ENCODE measurements at regions not wholly inside any gene's neighbourhood (a gene's known extent, or its start where the extent isn't known, plus 50 kb on each side); places are given as distances from the start of the nearest gene placed in this dataset.

DNA sequence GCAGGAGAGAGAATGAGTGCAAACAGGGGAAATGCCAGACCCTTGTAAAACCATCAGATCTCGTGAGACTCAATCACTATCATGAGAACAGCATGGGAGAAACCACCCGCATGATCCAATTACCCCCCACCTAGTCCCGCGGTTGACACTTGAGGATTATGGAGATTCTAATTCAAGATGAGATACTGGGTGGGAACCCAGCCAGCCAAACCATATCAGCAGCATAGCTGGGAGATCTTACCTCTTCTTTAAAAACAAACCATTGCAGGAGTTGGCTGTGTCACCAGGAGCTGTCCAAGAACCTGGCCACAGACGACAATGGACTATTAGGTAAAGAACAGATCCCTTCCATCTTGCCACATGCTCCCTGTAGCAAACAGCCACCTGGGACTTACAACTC, 422.7 kb downstream of the MATN1 start:
- TF ChIP-seq, protein P1, sequence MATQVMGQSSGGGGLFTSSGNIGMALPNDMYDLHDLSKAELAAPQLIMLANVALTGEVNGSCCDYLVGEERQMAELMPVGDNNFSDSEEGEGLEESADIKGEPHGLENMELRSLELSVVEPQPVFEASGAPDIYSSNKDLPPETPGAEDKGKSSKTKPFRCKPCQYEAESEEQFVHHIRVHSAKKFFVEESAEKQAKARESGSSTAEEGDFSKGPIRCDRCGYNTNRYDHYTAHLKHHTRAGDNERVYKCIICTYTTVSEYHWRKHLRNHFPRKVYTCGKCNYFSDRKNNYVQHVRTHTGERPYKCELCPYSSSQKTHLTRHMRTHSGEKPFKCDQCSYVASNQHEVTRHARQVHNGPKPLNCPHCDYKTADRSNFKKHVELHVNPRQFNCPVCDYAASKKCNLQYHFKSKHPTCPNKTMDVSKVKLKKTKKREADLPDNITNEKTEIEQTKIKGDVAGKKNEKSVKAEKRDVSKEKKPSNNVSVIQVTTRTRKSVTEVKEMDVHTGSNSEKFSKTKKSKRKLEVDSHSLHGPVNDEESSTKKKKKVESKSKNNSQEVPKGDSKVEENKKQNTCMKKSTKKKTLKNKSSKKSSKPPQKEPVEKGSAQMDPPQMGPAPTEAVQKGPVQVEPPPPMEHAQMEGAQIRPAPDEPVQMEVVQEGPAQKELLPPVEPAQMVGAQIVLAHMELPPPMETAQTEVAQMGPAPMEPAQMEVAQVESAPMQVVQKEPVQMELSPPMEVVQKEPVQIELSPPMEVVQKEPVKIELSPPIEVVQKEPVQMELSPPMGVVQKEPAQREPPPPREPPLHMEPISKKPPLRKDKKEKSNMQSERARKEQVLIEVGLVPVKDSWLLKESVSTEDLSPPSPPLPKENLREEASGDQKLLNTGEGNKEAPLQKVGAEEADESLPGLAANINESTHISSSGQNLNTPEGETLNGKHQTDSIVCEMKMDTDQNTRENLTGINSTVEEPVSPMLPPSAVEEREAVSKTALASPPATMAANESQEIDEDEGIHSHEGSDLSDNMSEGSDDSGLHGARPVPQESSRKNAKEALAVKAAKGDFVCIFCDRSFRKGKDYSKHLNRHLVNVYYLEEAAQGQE (IDR thresholded peaks at IDR 0.05; ENCODE audit: insufficient read depth in 1 of 2, low read depth in 2 of 2, low read length in 2 of 2): no peak
- TF ChIP-seq TAF1 (IDR thresholded peaks at IDR 0.05; ENCODE audit: borderline replicate concordance, insufficient read depth, low read length): no peak
- no peak for TF ChIP-seq POLR2AphosphoS5 (IDR thresholded peaks at IDR 0.05; ENCODE audit: low read depth, low read length)
- TF ChIP-seq SIN3A (IDR thresholded peaks at IDR 0.05; ENCODE audit: borderline replicate concordance, insufficient read depth, low read length): no peak

Measured in PFSK-1 (cell line).